Uterus (tissue), 3 donors: ENCODE measurements at regions not wholly inside any gene's neighbourhood (a gene's known extent, or its start where the extent isn't known, plus 50 kb on each side); places are given as distances from the start of the nearest gene placed in this dataset.

Source experiments
- DNase-seq, 2 donors: peaks; one replicate each; pipeline ENCODE4 v3.0.0-alpha.2; 2019 to 2020
- H3K27ac ChIP-seq, 2 donors: fragments of 200-600 bp; sonication (generic); 1 replicate in 1 of 2; 2 replicates in 1 of 2; pipeline ENCODE4 v1.5.1; 2016 to 2018
- H3K27me3 ChIP-seq, 2 donors: fragments of 200-600 bp; sonication (generic); one replicate each; pipeline ENCODE4 v1.5.1; 2018 to 2019; ENCODE audit warnings: control low read depth in 1 of 2
- H3K36me3 ChIP-seq, 2 donors: fragments of 200-600 bp; sonication (generic); one replicate each; pipeline ENCODE4 v1.5.1; 2019; ENCODE audit warnings: control low read depth in 1 of 2
- H3K4me1 ChIP-seq, 2 donors: fragments of 200-600 bp; sonication (generic); one replicate each; pipeline ENCODE4 v1.5.1; 2018 to 2019; ENCODE audit warnings: control low read depth in 1 of 2
- H3K4me3 ChIP-seq, 2 donors: fragments of 200-600 bp; sonication (generic); 1 replicate in 1 of 2; 2 replicates in 1 of 2; pipeline ENCODE4 v1.5.1; 2018 to 2019; ENCODE audit warnings: mild to moderate bottlenecking in 1 of 2
- H3K9me3 ChIP-seq, 2 donors: fragments of 200-600 bp; sonication (generic); one replicate each; pipeline ENCODE4 v1.5.1; 2019; ENCODE audit warnings: control low read depth in 1 of 2
- CTCF ChIP-seq, 4 experiments: fragments of 200-600 bp in 2 of 4; fragments of 450-650 bp in 2 of 4; sonication (generic) in 2 of 4; IDR thresholded peaks; one replicate each; pipeline ENCODE4 v1.5.1; 2016 to 2019; ENCODE audit warnings: antibody characterized with exemption in 4 of 4, mild to moderate bottlenecking in 2 of 4, moderate library complexity in 1 of 4
- POLR2A ChIP-seq, 2 donors: fragments of 450-650 bp; IDR thresholded peaks; one replicate each; pipeline ENCODE4 v1.6.1; 2016; ENCODE audit warnings: antibody characterized with exemption in 2 of 2, mild to moderate bottlenecking in 1 of 2, moderate library complexity in 1 of 2
- intact Hi-C: fragments of 100-400 bp; cut with DNase I; formaldehyde crosslinking; loops from one replicate; pipeline ENCODE4 v1.15.1; 2023; ENCODE audit warnings: low total_unique reads
- donor health status: DM: yes; HTN: yes; CAD: no.

- no peaks in the 10 kb centered on the region for H3K36me3 ChIP-seq
- no peaks in the 10 kb centered on the region for H3K27me3 ChIP-seq
- intact Hi-C loops = no loop called here
Observed at GRCh38 chr9:135374591-135374990, 105.0 kb upstream of the PPP1R26 start.

DNA sequence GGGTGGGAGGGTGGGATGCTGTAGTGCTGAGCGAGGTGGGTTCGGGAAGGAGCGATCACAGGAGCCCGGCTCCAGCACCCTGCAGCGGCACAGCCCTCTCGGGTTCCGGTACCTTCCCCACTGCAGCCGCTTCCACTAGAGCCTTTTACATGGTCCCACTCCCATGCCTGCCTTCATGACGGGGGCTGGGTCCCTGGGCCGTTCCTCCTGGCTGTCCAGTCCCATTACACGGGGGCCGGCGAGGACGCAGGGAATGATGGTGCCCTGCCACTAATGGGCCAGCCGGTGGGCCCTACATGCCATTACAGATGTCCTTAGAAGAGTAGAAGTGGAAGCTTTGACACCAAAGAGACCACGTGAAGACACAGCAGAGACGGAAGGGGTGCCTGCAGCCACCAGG lies 104.6 kb upstream of the PPP1R26 start:
- no peak for DNase-seq
- no peak overlapping the region for H3K27ac ChIP-seq
- H3K27me3 ChIP-seq = no peaks in the 10 kb centered on the region
- TF ChIP-seq CTCF (IDR thresholded peaks at IDR 0.05) (no peak), POLR2A (IDR thresholded peaks at IDR 0.05) (no peak)
- intact Hi-C loops = no loop called here
- no peaks in the 10 kb centered on the region for H3K4me1 ChIP-seq
- no peaks in the 10 kb centered on the region for H3K36me3 ChIP-seq
- no peaks in the 10 kb centered on the region for H3K9me3 ChIP-seq
- no peak overlapping the region for H3K4me3 ChIP-seq

More at GRCh38 chr9:135374591-135374990, 105.0 kb upstream of the PPP1R26 start:
- TF ChIP-seq POLR2A (IDR thresholded peaks at IDR 0.05) (no peak), CTCF (IDR thresholded peaks at IDR 0.05) (no peak)
- Histone ChIP-seq H3K4me1 (no peaks in the 10 kb centered on the region), H3K27ac (no peak overlapping the region), H3K4me3 (no peak overlapping the region), H3K9me3 (no peaks in the 10 kb centered on the region)
- no peak for DNase-seq

DNA sequence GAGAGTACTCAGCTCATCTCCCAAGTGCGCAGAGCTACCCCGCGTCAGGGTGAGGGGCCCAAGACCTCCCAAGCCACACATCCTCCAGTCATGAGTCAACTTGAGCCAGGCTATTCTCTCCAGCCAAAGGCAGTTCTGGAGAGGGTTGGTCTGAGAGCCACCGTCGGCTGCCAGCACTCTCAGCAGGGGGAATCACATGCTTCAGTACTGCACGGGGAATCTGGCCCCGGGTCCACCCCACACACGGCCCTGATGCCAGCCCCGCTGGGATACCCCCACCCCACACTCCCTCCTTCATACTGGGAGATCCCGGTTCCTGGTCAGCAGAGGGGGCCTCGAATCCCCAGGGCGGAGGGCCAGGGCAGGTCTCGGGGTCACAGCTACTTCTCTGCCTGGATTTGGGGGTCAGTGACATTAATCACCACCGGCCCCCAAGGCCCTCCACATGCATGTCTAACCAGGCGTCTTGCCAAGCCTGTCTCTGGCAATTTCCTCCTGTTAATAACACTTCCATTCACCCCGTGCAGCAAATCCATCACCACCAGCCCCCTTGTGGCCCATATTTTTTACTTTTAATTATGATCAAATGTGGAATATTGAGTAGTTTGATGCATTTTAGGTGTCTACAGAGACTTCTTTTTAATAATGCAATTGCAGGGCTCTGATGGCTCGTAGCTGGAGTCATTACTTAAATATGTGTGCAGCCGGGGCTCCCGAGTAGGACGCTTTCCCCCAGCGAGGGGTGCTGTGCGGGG lies 102.9 kb upstream of the PPP1R26 start:
- Histone ChIP-seq H3K36me3 (no peaks in the 10 kb centered on the region), H3K9me3 (no peaks in the 10 kb centered on the region), H3K27me3 (no peaks in the 10 kb centered on the region), H3K4me3 (no peak overlapping the region), H3K4me1 (no peaks in the 10 kb centered on the region), H3K27ac (no peak overlapping the region)
- DNase-seq = no peak
- TF ChIP-seq POLR2A (IDR thresholded peaks at IDR 0.05) = no peak
- TF ChIP-seq CTCF (IDR thresholded peaks at IDR 0.05) = no peak
- intact Hi-C loops = no loop called here

DNA sequence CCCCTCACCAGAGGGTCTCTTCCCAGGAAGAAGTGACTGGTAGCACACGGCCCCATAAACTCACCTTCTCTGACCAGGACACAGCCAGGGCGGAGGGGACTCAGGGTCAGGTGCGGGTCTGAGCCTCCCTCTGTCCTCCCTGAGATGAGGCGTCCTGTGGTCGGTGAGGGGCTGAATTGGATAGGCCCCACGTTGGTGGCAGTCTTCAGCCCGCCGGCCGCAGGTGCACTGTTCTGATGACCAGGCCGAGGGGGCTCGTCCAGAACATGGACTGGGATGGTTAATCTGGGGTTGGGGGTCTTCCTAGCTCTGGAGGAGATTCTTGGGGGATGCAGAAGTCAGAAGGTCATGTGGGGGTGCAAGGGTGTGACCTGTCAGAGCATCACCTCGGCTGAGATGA lies 102.2 kb upstream of the PPP1R26 start:
- intact Hi-C loops = no loop called here
- no peaks in the 10 kb centered on the region for H3K4me1 ChIP-seq
- TF ChIP-seq CTCF (IDR thresholded peaks at IDR 0.05) = no peak
- no peaks in the 10 kb centered on the region for H3K9me3 ChIP-seq
- DNase-seq = no peak
- no peaks in the 10 kb centered on the region for H3K27me3 ChIP-seq
- H3K4me3 ChIP-seq = no peak overlapping the region
- H3K36me3 ChIP-seq = no peaks in the 10 kb centered on the region
- H3K27ac ChIP-seq = no peak overlapping the region

DNA sequence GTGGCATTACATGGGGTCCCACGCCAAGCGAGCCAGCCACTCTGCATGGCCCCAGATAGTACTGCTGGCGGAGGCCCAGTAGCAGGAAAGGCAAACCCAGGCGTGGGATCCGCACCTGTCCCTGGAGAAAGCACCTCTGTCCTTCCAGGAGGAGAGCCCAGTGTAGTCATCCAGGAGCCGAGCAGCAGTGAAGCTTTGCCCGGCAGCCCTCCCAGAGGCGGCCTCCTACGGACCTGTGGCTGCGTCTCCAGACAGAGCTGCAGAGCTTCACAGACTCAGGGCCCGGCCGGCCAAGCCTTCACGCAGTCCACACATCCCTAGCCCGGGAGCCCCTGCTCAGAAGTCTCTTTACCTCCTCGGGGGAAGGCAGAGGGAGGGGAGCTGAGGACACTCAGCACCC lies 100.8 kb upstream of the PPP1R26 start:
- no peaks in the 10 kb centered on the region for H3K4me1 ChIP-seq
- no peak for DNase-seq
- no peak overlapping the region for H3K4me3 ChIP-seq
- no peaks in the 10 kb centered on the region for H3K27me3 ChIP-seq
- no peak for TF ChIP-seq POLR2A (IDR thresholded peaks at IDR 0.05)
- no peak for TF ChIP-seq CTCF (IDR thresholded peaks at IDR 0.05)
- no peak overlapping the region for H3K27ac ChIP-seq
- no peaks in the 10 kb centered on the region for H3K36me3 ChIP-seq
- intact Hi-C loops = no loop called here
- no peaks in the 10 kb centered on the region for H3K9me3 ChIP-seq
